HEK293T (cell line): ENCODE measurements at regions not wholly inside any gene's neighbourhood (a gene's known extent, or its start where the extent isn't known, plus 50 kb on each side); places are given as distances from the start of the nearest gene placed in this dataset.

Experiments
- SP1 ChIP-seq: fragments of 450-650 bp; IDR thresholded peaks from 2 replicates; pipeline ENCODE4 v1.6.1; 2017
- SUZ12 ChIP-seq: fragments of 450-650 bp; IDR thresholded peaks from 2 replicates; pipeline ENCODE4 v1.6.1; 2016; ENCODE audit warnings: mild to moderate bottlenecking

DNA sequence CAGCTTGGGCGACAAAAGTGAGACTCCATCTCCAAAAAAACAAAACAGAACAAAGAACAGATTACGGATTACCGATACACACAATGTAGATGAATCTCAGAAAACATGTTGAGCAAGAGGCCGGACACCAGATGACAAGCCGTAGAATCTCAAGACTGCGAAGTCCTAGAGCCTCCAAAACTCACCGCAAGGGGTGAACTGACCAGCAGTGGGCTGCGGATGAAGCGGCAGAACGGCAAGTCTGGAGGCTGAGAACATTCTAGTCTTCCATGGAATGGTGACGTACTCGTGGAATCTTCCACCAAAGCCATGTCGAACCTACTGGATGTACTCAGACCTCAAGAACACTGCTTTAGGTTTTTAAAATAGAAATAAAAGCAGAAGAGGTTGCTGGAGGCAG lies 198.8 kb downstream of the NDUFA10 start:
- TF ChIP-seq SUZ12 = no peak
- TF ChIP-seq SP1 = no peak
